CD4-positive, alpha-beta T cell treated with Interleukin-6 at 100 ng/mL for 8 hours (primary cell): ENCODE measurements at regions not wholly inside any gene's neighbourhood (a gene's known extent, or its start where the extent isn't known, plus 50 kb on each side); places are given as distances from the start of the nearest gene placed in this dataset.
"Not testable (repeated sequence)": the region's sequence is repeated elsewhere in the genome, so short reads cannot be mapped to it uniquely, and the experiment has no call there.

ENCODE experiments used
- DNase-seq: peaks from one replicate; pipeline ENCODE4 v3.0.0-alpha.2; 2020; ENCODE audit warnings: mixed read lengths, low spot score

GRCh38 chr13:82963226-82964099 is 918.8 kb downstream of the SLITRK1 start:
- no peak for DNase-seq

GRCh38 chr13:82962397-82962796 is 919.9 kb downstream of the SLITRK1 start:
- no peak for DNase-seq

DNA sequence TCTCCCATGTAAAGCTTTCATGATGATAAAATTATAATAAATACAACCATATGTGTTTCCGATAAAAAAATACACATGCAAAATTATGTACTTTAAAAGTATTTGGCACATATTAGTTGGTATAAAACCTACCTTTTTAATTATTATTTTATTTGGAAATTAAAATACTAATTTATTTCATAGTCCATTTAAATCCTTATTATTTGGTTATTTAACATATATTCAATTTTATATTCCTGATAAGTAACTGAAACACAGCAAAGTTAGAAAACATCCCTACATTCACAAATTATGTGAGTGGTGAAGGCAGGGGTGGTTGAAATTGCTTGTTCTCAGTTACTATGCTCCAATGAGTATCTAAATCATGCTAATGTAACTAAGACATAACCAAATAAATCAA is 920.5 kb downstream of the SLITRK1 start:
- no peak for DNase-seq

DNA sequence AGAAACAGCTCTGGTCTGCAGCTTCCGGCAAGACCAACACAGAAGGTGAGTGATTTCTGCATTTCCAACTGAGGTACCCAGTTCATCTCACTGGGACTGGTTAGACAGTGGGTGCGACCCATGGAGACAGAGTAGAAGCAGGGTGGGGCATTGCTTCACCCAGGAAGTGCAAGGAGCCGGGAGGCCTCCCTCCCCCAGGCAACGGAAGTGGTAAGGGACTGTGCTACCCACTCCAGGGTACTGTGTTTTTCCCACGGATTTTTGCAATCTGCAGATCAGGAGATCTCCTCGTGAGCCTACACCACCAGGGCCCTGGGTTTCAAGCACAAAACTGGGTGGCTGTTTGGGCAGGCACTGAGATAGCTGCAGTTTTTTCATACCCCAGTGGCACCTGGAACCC is 929.9 kb downstream of the SLITRK1 start:
- not testable (repeated sequence) for DNase-seq

GRCh38 chr13:82947683-82948082 is 934.6 kb downstream of the SLITRK1 start:
- no peak for DNase-seq

- no peak for DNase-seq
Observed at GRCh38 chr13:82947191-82947621, 935.1 kb downstream of the SLITRK1 start.

- no peak for DNase-seq
Observed at GRCh38 chr13:82938644-82939043, 943.6 kb downstream of the SLITRK1 start.

GRCh38 chr13:82934000-82934399 is 948.3 kb downstream of the SLITRK1 start:
- no peak for DNase-seq

DNA sequence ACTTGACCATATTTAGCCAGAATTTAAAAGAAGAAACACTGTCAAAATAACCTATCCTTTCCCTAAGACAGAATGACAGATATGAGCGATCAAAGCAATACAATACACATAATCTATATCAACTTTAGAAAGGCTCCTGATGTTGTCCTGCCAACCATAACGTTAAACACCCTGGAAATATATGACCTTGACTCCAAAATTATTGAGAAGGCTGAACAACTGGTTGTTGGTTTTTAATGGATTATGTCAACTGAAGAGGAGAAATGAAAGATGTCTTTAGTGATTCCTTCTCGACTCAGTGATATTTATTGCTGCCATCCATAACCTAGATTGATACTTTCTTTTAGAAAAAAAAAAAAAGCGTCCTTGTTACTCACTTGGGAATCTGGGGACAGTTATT is 957.2 kb downstream of the SLITRK1 start:
- DNase-seq: no peak

- DNase-seq: no peak
Observed at GRCh38 chr13:82917984-82918383, 964.3 kb downstream of the SLITRK1 start.

- no peak for DNase-seq
Observed at GRCh38 chr13:82912564-82912963, 969.7 kb downstream of the SLITRK1 start.

GRCh38 chr13:82905071-82905470 is 977.2 kb downstream of the SLITRK1 start:
- DNase-seq: no peak

DNA sequence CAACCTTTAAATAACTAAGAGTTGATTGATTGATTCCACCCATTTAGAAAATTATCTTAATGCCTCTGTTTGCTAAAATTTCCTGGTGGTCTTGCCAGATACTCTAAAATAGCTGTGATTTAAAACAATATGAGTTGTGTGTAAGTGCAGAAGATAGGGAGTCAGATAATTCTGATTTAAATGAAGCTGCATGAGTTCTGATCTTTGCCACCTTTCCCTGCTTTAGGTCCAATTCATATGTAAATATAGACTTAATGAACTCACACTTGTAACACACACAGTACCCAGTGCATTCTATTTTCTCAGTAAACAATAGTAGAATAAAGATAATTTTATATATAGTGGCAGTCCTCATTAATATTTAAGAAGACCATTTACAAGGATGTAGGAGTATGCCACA is 981.8 kb downstream of the SLITRK1 start:
- DNase-seq: no peak

- no peak for DNase-seq
Observed at GRCh38 chr13:82898586-82898985, 983.7 kb downstream of the SLITRK1 start.

DNA sequence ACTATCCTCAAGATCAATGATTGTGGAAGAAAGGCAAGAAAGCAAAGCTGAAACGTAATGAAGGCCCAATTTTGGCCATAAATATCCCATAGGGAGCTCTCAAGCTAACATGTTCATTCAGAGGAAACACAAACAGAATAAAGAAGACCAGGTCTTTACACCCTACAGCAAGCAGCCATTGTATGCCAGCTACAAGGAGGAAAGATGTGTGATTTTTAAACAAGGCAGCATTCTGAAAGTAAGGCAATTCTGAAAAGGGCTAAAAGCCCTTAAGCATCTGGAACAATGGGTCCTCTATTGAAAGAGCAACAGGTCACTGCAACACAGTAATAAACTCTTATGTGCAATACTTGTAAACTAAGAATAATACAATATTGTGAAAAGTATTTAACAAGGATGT is 1002.4 kb downstream of the SLITRK1 start:
- DNase-seq: no peak

DNA sequence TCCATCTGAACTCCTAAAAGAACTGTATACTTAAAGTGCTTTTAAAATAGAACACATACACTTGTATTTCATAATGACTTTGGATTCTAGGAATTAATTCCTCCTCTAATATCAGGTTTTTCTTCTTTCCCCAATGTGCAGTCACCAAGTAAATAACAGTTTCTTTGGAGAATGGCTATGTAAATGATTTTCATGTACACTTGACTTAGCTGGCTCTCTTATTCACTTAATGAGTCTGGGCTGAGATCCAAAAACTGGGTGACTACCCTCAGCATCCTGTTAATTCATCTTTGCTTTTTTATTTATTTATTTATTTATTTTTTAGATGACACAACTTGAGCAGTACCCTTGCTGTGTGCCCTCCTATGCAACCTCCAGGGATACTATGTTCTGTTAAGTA is 1003.7 kb downstream of the SLITRK1 start:
- no peak for DNase-seq

DNA sequence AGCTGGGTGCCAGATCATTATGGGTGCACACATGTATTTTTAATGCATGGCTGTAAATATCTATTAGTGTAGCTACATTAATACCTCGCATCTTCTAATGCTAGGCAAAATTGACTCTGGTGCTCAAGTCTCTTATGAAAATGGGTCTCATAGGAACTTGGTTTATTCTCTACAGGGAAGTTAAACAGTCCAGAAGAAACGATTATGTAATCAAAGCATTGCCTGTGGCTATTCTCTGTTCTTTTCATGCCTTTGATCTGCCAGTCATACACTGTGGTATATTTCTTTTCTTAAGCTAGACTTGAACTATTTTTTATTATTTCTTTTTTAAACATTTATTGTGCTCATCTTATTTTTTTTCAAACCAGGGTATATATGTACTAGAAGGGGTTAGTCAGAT is 1015.0 kb downstream of the SLITRK1 start:
- no peak for DNase-seq

DNA sequence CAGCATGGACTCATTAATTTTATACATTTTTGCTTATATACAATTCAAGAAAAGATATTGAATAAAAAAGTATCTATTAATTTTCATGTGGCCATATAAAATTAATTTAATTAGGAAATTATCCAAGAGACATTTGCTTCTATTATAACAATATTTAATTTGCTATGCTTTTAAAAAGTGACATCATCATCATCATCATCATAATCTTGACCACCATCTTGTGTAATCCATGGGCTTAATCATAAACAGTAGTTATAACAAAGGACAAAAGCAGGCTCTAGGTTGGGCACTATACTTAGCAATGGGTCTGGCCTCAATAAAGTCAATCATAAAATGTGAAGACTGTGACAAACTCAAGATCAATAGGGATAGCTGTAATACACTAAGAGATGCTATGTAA is 1031.6 kb downstream of the SLITRK1 start:
- DNase-seq: no peak

DNA sequence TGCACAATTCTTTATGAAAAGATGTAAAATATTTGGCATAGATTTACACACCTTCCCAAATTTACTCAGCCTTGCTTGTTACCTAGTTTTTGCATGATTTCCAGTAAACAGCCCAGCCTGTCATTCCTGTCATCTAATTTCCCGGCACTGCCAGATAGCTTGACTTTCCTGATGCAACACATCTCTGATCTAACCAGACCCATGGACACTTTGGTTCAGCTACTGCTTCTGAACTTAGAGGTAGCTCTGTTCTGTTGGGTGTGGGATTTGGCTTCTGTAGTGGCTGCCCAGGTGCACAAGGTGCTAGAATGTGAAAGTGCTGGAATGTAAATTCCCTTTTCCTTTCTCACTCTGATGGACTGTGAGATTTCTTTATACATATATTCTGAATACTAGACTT is 1033.5 kb downstream of the SLITRK1 start:
- DNase-seq: no peak

- DNase-seq: no peak
Observed at GRCh38 chr13:82847595-82847994, 1034.7 kb downstream of the SLITRK1 start.

GRCh38 chr13:82833923-82834322 is 1048.4 kb downstream of the SLITRK1 start:
- DNase-seq: no peak

DNA sequence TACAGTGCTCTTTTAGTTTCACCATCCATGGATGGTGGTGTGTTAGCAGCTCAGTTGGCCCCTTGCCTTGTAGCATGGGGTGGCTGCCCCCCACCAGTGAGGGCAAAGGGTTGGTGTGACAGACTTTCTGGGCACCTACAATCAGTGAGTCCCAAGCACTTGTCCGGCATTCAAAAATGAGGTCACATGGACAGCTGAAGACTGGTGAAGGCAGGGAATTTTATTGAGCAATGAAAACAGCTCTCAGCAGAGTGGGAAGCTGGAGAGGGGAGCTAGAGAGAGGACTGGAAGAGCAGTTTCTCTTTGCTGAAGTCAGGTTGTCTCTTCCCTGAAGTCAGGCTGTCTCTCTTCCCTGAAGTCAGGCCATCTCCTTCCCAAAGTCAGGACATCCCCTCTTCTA is 1053.2 kb downstream of the SLITRK1 start:
- no peak for DNase-seq

- no peak for DNase-seq
Observed at GRCh38 chr13:82827724-82828123, 1054.5 kb downstream of the SLITRK1 start.

DNA sequence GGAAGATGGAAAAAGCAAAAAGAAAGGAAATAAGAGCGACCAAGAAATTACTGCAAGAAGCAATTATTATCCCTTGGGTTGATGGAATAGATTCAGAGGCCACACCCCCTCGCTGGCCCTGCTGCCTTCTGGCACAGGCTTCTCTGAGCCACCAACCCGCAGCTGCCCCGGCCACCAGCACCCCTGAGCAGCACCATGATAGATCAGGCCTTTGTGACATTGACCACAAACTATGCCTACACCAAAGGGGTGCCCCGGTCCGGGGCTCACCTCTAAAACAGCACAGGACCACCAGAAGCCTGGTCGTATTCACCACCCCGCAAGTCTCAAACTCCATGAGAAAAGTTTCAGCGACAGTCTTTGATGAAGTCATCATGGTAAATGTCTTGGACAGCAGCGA is 1059.3 kb downstream of the SLITRK1 start:
- no peak for DNase-seq
